Glomerular visceral epithelial cell (primary cell): ENCODE measurements at regions not wholly inside any gene's neighbourhood (a gene's known extent, or its start where the extent isn't known, plus 50 kb on each side); places are given as distances from the start of the nearest gene placed in this dataset.
"Not testable (repeated sequence)": the region's sequence is repeated elsewhere in the genome, so short reads cannot be mapped to it uniquely, and the experiment has no call there.

Source experiments
- DNase-seq: peaks from one replicate; pipeline ENCODE4 v3.0.0-alpha.2; 2016; ENCODE audit errors: extremely low spot score

DNA sequence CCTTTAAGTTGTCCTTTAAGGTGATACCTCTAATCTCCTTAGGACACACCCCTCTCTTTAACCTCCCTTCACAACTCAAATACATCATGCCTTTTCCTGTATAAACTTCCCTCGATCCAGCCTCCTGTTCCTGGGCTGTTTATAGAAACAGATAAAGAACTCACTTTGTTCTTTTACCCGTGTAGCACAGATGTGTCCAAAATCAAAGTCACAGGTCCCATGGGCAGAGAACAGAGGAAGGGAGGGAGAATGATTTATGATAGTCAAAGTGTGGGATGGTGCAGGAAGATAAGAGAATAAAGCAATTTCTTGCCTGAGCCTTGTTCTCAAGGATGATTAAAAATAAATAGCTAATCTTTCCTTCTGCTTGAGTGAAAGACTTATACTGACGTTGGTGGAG is 50.3 kb upstream of the CABCOCO1 start:
- DNase-seq, result no peak

DNA sequence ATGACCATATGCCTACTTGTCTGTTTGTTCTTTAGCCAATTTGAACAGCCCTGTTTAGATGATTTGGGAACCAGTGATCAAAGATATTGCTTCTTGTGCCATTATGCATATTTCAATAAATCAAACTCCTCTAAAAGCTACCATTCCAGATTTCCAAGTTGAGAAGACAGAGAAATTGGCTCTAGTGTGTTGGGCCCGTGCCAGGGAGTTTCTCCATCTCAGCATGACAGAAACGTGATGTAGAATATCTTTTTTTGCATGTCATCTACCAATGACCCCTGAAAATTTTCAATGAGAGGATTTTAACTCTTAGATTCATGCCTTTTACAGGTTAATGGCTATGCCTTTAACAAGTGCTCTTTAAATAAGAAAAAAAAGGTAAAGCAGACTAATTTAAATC is 50.7 kb upstream of the CABCOCO1 start:
- DNase-seq, result no peak

- DNase-seq, result no peak
Observed at GRCh38 chr10:61609701-61610100, 53.0 kb upstream of the CABCOCO1 start.

DNA sequence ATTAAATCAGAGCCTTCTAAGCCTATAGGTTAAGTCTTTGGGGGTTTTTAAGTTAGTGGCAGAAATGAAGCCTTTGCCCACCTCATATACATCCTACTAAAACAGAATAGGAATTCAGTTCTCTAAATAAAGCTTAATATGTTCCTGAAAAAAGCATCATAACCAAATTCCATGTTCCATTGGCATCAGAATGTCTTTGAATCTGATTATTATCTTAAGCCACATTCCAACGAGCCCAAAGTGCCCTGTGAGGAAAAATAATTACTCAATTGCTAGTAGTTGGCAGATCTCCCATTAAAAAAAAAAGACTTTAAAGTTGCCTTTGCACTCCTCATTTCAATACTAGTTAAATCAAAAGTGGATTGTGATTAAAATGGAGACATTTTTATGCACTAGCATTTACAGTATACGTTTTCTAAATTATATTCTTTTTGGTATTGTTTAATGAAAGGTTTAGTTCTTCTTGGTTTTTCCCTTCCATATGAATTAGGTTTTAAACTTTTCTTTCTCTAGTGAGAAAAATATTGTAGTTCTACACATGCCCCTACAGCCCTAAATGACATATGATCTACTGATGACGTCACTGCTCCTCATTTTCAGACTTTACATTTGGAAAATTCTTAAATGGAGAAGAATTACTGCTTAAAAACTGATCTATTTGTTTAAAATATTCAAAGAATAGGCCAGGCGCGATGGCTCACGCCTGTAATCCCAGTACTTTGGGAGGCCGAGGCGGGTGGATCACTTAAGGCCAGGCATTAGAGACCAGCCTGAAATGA is 54.3 kb upstream of the CABCOCO1 start:
- DNase-seq, result no peak

DNA sequence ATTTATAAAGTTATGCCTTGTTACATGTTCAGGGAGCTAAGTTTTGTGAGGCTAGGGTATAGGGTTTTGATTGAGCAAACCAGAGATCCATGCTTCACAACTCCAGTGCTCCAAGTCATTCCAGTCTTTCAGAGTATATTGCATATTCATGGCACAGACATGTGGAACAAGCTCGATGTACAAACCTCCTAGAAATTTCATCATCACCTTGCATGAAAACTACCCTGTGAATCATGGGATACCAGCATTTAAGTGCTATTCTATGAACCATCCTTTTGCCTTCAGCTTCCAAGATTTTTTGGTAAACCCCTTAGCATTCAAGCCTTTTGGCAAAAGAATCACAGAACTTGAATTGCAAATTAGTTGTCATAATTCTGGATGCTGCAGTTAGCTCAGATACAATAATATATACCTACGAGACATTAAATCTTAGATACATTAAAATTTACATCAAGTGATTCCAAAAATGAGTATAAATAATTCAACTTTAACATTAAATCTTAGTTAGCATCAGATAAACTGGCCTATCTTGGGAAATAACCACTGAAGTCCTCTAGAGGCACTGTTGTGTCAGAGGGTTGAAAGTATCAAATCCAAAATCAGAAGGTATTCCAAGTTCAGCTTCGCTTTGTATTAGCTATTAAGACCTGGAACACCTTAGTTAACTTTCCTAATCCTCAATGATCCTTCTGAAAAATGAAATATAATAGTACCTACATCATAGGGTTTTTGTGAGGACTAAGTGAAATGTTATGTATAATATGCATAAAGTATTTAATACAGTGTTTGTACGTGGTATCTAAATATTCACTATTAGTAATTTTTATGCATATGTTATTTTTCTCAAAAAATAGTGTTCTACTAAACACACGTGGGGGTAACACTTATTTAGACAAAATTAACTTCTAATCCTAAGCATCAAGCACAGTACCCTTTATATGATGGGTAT is 55.5 kb upstream of the CABCOCO1 start:
- DNase-seq, result no peak

GRCh38 chr10:61605221-61605620 is 57.5 kb upstream of the CABCOCO1 start:
- no peak for DNase-seq

DNA sequence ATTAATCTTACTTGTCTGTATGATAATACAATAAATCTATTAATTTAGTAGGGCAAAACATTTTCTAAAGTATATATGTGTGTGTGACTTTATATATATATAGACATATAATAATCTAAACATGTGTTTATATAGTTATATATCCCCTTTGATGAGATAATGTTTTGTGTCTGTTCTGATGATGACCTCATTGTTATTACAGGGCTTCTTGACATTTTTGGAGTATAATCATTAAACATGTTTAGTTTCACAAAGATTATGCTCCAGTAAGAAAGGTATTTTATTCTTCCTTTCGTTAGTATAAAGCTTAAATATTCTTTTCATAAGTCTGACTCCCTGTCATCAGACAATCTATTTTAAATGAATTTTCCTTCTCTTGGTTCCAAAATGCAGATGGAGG is 62.3 kb upstream of the CABCOCO1 start:
- DNase-seq, result peak; percentile 4

DNA sequence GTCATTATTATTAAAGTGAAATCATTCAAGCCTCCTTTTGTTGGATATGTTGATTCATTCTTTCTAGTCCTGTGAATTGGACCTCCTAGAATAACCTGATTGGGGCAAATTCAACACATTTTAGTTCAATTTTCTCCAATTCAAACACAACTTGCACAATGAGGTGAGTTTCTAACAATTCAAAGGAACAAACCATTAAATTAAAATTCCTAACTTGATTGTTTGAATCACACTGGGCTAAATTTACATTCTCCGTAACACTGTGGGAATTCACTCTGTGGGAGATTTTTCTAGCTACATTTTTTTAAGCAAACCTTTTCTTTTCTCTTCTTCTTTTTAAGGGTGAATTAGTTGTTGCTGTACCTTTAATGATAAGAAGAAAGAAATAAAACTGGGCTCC is 68.3 kb upstream of the CABCOCO1 start:
- no peak for DNase-seq

GRCh38 chr10:61592581-61592980 is 70.1 kb upstream of the CABCOCO1 start:
- peak; percentile 1 for DNase-seq

GRCh38 chr10:61589547-61590243 is 73.0 kb upstream of the CABCOCO1 start:
- no peak for DNase-seq

DNA sequence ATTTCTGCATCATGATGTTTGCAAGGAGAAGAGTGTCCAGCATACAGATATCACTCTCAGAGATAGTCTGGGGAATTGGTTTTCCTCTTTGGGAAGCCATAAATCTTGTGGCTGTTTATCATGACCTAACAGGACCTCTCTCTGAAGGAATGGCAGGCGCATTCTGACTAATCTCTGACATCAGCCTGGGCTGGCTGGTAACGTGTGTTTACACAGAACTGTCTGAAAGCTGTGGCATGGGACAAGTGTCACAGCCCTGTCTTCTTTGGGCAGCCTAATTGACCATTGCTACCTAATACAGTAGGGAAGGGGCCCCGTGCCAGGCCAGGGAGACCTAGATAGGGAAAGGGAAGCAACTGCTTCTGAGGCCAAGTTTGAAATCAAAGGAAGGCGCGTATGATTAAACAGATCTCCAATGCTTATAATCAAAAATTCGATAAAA is 73.9 kb upstream of the CABCOCO1 start:
- no peak for DNase-seq

- no peak for DNase-seq
Observed at GRCh38 chr10:61586829-61587228, 75.9 kb upstream of the CABCOCO1 start.

- DNase-seq, result no peak
Observed at GRCh38 chr10:61580608-61581007, 82.1 kb upstream of the CABCOCO1 start.

- DNase-seq, result not testable (repeated sequence)
Observed at GRCh38 chr10:61570204-61570603, 92.5 kb upstream of the CABCOCO1 start.

GRCh38 chr10:61567729-61568128 is 95.0 kb upstream of the CABCOCO1 start:
- no peak for DNase-seq

GRCh38 chr10:61565819-61566560 is 96.7 kb upstream of the CABCOCO1 start:
- DNase-seq, result no peak

- no peak for DNase-seq
Observed at GRCh38 chr10:61564444-61564843, 98.3 kb upstream of the CABCOCO1 start.

DNA sequence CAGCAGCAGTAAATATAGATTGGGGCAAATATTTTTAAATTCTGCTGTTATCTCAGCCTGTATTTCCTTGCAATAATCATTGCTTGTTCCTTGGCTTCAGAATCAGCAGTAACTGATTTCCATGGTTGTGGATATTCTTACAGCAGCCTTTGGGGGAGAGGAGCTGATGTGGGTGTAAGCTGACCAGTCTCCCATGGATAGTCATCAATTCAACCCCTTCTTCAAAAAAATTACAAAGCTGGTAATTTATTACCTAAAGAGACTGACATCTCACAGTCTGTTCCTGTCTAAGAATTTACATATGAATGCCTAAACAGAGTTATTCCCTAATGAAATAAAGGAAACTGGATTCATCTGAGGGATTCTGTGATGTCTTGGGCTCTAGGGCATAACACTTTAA is 103.1 kb upstream of the CABCOCO1 start:
- no peak for DNase-seq

GRCh38 chr10:61558188-61558587 is 104.5 kb upstream of the CABCOCO1 start:
- no peak for DNase-seq

- DNase-seq, result no peak
Observed at GRCh38 chr10:61554925-61555324, 101.7 kb upstream of the TMEM26 start.

DNA sequence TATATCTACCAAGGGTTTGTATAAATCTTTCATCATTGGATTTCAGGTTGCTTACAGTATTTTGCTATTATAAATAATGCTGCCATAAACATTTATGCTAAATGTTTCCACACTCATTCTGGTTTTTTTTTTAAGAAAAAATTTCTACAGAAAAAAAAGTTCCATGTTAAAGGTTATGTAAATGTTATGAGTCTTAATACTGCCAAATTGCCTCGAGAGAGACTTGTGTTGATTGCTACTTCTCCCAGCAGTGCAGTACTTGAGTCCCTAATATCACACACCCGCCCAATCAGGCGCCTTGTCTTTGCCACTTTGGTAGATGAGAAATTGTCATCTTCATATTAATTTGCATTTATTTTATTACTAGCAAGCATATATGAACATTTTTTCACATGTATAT is 96.7 kb upstream of the TMEM26 start:
- DNase-seq, result no peak

DNA sequence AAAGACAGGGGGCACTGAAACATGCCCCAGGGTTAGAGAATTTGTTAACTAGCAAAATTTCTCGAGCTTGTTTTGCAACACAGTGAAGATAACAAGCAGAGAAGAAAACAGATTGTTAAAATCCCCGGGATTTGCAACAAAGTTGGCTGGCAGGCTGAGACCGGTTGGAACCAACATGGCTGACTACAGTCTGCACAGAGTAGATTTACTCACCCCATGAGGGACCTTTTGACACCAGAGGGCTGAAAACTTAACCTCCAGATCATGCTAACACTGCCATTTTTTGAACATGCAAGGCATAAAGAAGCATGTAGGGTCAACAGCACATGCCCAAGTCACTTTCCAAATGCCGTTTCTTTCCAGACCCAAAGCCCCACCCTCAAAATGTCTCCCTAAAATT is 95.2 kb upstream of the TMEM26 start:
- no peak for DNase-seq
